Keratinocyte (primary cell): ENCODE measurements at regions not wholly inside any gene's neighbourhood (a gene's known extent, or its start where the extent isn't known, plus 50 kb on each side); places are given as distances from the start of the nearest gene placed in this dataset.

Source experiments
- DNase-seq: peaks from one replicate; pipeline ENCODE4 v3.0.0-alpha.2; 2011; ENCODE audit warnings: low read depth, missing footprints, low spot score
- FAIRE-seq: peaks from 2 replicates; lab custom pipeline; 2011; peaks lifted over from hg19 to GRCh38; lab: Jason Lieb, UNC
- H2AFZ ChIP-seq: 2 replicates; pipeline ENCODE4 v1.6.0; 2012; ENCODE audit warnings: low read length, control low read depth, inconsistent platforms; ENCODE audit not compliant: control insufficient read depth
- H3K27ac ChIP-seq: 2 replicates; pipeline ENCODE4 v1.5.1; 2011; ENCODE audit warnings: low read length; ENCODE audit not compliant: control insufficient read depth, insufficient read depth
- H3K27me3 ChIP-seq: 3 replicates; pipeline ENCODE4 v1.6.0; 2011; ENCODE audit warnings: low read length; ENCODE audit not compliant: control insufficient read depth, insufficient read depth; ENCODE audit errors: extremely low read depth
- H3K36me3 ChIP-seq, 2 experiments: 2 replicates in 1 of 2; 3 replicates in 1 of 2; pipeline ENCODE4 v1.5.1; 2011; ENCODE audit warnings: low read length in 2 of 2, mild to moderate bottlenecking in 1 of 2; ENCODE audit not compliant: control insufficient read depth in 2 of 2, insufficient read depth in 2 of 2; ENCODE audit errors: extremely low read depth in 1 of 2
- H3K4me1 ChIP-seq: 3 replicates; pipeline ENCODE4 v1.5.1; 2011; ENCODE audit warnings: low read length; ENCODE audit not compliant: control insufficient read depth, insufficient read depth; ENCODE audit errors: extremely low read depth
- H3K4me2 ChIP-seq: 3 replicates; pipeline ENCODE4 v1.6.0; 2011; ENCODE audit warnings: low read depth, low read length; ENCODE audit not compliant: control insufficient read depth, insufficient read depth; ENCODE audit errors: extremely low read depth
- H3K4me3 ChIP-seq, 3 experiments: fragments of 200-600 bp in 1 of 3; sonication (generic) in 1 of 3; 2 replicates in 2 of 3; 3 replicates in 1 of 3; pipeline ENCODE4 v1.5.1; 2011 to 2016; ENCODE audit warnings: low read length in 3 of 3, mild to moderate bottlenecking in 3 of 3, control low read depth in 2 of 3, inconsistent platforms in 1 of 3, low read depth in 1 of 3, mixed read lengths in 1 of 3, mixed run types in 1 of 3, moderate library complexity in 1 of 3; ENCODE audit not compliant: control insufficient read depth in 2 of 3, insufficient read depth in 2 of 3; ENCODE audit errors: extremely low read depth in 1 of 3
- H3K79me2 ChIP-seq: 2 replicates; pipeline ENCODE4 v1.6.0; 2012; ENCODE audit warnings: low read length; ENCODE audit not compliant: control insufficient read depth, insufficient read depth
- H3K9ac ChIP-seq: 3 replicates; pipeline ENCODE4 v1.6.0; 2011; ENCODE audit warnings: low read length; ENCODE audit not compliant: control insufficient read depth, insufficient read depth; ENCODE audit errors: extremely low read depth
- H3K9me1 ChIP-seq: 3 replicates; pipeline ENCODE4 v1.6.0; 2011; ENCODE audit warnings: low read length; ENCODE audit not compliant: control insufficient read depth, insufficient read depth; ENCODE audit errors: extremely low read depth
- H3K9me3 ChIP-seq: 2 replicates; pipeline ENCODE4 v1.5.1; 2012; ENCODE audit warnings: low read depth, low read length; ENCODE audit not compliant: control insufficient read depth
- H4K20me1 ChIP-seq: 3 replicates; pipeline ENCODE4 v1.6.0; 2011; ENCODE audit warnings: low read length; ENCODE audit not compliant: control insufficient read depth, insufficient read depth; ENCODE audit errors: extremely low read depth
- CTCF ChIP-seq, 3 experiments: IDR thresholded peaks in 1 of 3; conservative IDR thresholded peaks in 1 of 3; optimal IDR thresholded peaks in 1 of 3; 2 replicates in 2 of 3; 3 replicates in 1 of 3; pipeline versions ENCODE3 to v1.5.1; 2011; ENCODE audit warnings: low read length in 3 of 3, mild to moderate bottlenecking in 3 of 3, moderate library complexity in 2 of 3, control low read depth in 1 of 3, inconsistent platforms in 1 of 3; ENCODE audit not compliant: insufficient read depth in 2 of 3; ENCODE audit errors: extremely low read depth in 1 of 3
- EZH2 ChIP-seq: IDR thresholded peaks from one replicate; pipeline ENCODE4 v1.6.1; 2012; ENCODE audit warnings: inconsistent platforms, mild to moderate bottlenecking, low read length, moderate library complexity
- dilution Hi-C: fragments of 300-500 bp; cut with MboI; formaldehyde crosslinking; loops from one replicate; pipeline ENCODE4 v1.7.0; 2020; ENCODE audit warnings: low sequenced_read_pairs; ENCODE audit not compliant: extremely low pct_ligation_motif_present

GRCh38 chr2:2795438-2796091, 464.5 kb upstream of the MYT1L start:
- FAIRE-seq (no peak), DNase-seq (no peak)
- H4K20me1 ChIP-seq: no peaks in the 10 kb centered on the region
- H2AFZ ChIP-seq: no peak overlapping the region
- no peak overlapping the region for H3K9ac ChIP-seq
- H3K27ac ChIP-seq: no peak overlapping the region
- no peaks in the 10 kb centered on the region for H3K9me3 ChIP-seq
- TF ChIP-seq CTCF (optimal IDR thresholded peaks at IDR 0.05 in 1 of 3, IDR thresholded peaks at IDR 0.05 in 1 of 3, conservative IDR thresholded peaks at IDR 0.05 in 1 of 3; ENCODE audit: extremely low read depth in 1 of 3, insufficient read depth in 2 of 3, low read length in 3 of 3) (no peak), EZH2 (no peak)
- H3K27me3 ChIP-seq: no peaks in the 10 kb centered on the region
- H3K4me1 ChIP-seq: no peaks in the 10 kb centered on the region
- dilution Hi-C loops: no loop called here
- no peaks in the 10 kb centered on the region for H3K79me2 ChIP-seq
- H3K36me3 ChIP-seq: no peaks in the 10 kb centered on the region
- no peak overlapping the region for H3K4me2 ChIP-seq
- no peaks in the 10 kb centered on the region for H3K9me1 ChIP-seq
- no peak overlapping the region for H3K4me3 ChIP-seq

GRCh38 chr2:2793925-2794560, 463.0 kb upstream of the MYT1L start:
- no peaks in the 10 kb centered on the region for H3K79me2 ChIP-seq
- H3K9ac ChIP-seq: no peak overlapping the region
- H3K27me3 ChIP-seq: no peaks in the 10 kb centered on the region
- no peak overlapping the region for H3K27ac ChIP-seq
- FAIRE-seq (no peak), DNase-seq (no peak)
- no peak overlapping the region for H3K4me2 ChIP-seq
- H4K20me1 ChIP-seq: no peaks in the 10 kb centered on the region
- no peaks in the 10 kb centered on the region for H3K9me3 ChIP-seq
- no peaks in the 10 kb centered on the region for H3K36me3 ChIP-seq
- H3K9me1 ChIP-seq: no peaks in the 10 kb centered on the region
- H2AFZ ChIP-seq: no peak overlapping the region
- TF ChIP-seq EZH2 (no peak), CTCF (optimal IDR thresholded peaks at IDR 0.05 in 1 of 3, IDR thresholded peaks at IDR 0.05 in 1 of 3, conservative IDR thresholded peaks at IDR 0.05 in 1 of 3; ENCODE audit: extremely low read depth in 1 of 3, insufficient read depth in 2 of 3, low read length in 3 of 3) (no peak)
- no peaks in the 10 kb centered on the region for H3K4me1 ChIP-seq
- H3K4me3 ChIP-seq: no peak overlapping the region
- dilution Hi-C loops: no loop called here
